OCI-LY7 (cell line): ENCODE measurements at regions not wholly inside any gene's neighbourhood (a gene's known extent, or its start where the extent isn't known, plus 50 kb on each side); places are given as distances from the start of the nearest gene placed in this dataset.

Source experiments
- CTCF ChIP-seq: fragments of 200-600 bp; sonication (generic); conservative IDR thresholded peaks from 2 replicates; pipeline ENCODE4 v1.5.1; 2014; ENCODE audit warnings: mild to moderate bottlenecking, antibody characterized with exemption, low read length, moderate library complexity, mixed read lengths
- EZH2phosphoT487 ChIP-seq: fragments of 200-600 bp; sonication (generic); IDR thresholded peaks from 2 replicates; pipeline ENCODE4 v1.6.1; 2018; ENCODE audit warnings: low read depth, borderline replicate concordance, mild to moderate bottlenecking, mixed run types, antibody characterized with exemption, low read length, moderate library complexity, mixed read lengths

GRCh38 chr2:60335533-60336237, 217.8 kb downstream of the BCL11A start:
- no peak for TF ChIP-seq CTCF
- no peak for TF ChIP-seq EZH2phosphoT487
